Globus pallidus (tissue), 1 donor: ENCODE measurements at regions not wholly inside any gene's neighbourhood (a gene's known extent, or its start where the extent isn't known, plus 50 kb on each side); places are given as distances from the start of the nearest gene placed in this dataset.
"Not testable (repeated sequence)": the region's sequence is repeated elsewhere in the genome, so short reads cannot be mapped to it uniquely, and the experiment has no call there.

Experiments used
- DNase-seq: peaks from one replicate; pipeline ENCODE4 v3.0.0-alpha.2; 2015; ENCODE audit warnings: low spot score

DNA sequence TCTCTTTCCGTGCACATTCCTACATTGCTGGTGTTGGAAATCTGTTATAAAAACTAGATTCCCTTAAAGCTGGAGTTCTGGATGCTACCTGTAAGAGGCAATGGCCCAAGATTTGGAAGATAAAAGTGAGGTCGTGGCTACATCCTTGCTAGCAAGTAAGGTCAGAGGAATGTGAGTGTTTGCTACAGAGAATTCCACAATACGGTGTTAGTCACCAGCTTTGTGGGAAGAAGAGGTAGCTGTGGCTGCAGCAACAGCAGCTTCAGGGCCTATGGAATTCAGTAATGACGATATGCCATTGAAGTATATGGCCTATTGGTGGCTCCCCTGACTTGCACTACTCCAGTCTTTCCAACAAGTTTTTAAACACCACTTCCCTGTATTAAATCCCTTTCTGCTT lies 227.7 kb upstream of the TMEM260 start:
- DNase-seq, result no peak

DNA sequence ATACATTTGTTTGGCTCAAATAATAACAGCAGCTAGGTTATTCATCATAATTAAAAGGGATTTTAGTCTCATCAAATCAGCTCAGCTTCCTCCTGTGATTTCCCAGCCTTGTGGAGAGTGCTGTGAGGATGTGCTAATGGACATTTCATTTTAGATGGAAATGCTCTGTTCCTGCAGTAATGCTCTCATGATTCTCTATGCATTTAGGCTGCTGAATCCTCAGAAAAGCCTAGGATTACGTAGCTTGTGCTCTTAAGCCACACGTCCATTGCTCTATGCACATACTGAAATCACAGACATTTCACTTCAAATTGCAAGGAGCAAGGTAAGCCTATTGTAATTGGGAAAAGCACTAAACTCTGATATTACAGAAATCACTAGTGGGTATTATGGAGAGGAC lies 226.6 kb upstream of the TMEM260 start:
- DNase-seq, result no peak

GRCh38 chr14:56357428-56357827 lies 222.2 kb upstream of the TMEM260 start:
- DNase-seq, result no peak

GRCh38 chr14:56358275-56358674 lies 221.3 kb upstream of the TMEM260 start:
- DNase-seq, result no peak

GRCh38 chr14:56358851-56359614 lies 220.6 kb upstream of the TMEM260 start:
- no peak for DNase-seq

GRCh38 chr14:56365663-56366062 lies 213.9 kb upstream of the TMEM260 start:
- not testable (repeated sequence) for DNase-seq

DNA sequence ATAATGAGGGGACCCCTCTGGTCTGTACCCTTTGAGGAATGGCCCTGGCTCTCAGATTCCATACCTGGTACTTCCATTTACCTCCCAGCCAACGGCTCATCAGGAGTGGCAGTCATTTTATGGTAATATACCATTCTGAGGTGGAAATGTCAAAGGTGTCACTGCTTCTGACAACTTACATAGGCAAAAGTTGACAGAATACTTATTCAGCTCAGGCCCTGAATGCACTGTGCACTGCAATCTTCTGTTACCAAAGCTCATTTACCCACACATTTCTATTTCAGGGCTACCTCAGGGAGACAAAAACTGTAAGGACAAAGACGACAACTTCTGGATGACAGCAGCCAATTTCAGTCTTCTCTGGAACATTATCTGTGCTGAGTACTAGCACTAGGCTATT lies 212.2 kb upstream of the TMEM260 start:
- DNase-seq, result no peak

DNA sequence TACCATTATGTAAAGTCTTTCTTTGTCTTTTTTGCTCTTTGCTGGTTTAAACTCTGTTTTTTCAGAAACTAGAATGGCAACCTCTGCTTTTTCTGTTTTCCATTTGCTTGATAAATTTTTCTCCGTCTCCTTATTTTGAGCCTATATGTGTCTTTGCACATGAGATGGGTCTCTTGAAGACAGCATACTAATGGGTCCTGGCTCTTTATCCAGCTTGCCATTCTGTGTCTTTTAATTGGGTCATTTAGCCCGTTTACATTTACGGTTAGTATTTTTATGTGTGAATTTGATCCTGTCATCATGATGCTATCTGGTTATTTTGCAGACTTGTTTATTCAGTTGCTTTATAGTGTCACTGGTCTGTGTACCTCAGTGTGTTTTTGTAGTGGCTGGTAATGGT lies 207.9 kb upstream of the TMEM260 start:
- DNase-seq, result no peak

DNA sequence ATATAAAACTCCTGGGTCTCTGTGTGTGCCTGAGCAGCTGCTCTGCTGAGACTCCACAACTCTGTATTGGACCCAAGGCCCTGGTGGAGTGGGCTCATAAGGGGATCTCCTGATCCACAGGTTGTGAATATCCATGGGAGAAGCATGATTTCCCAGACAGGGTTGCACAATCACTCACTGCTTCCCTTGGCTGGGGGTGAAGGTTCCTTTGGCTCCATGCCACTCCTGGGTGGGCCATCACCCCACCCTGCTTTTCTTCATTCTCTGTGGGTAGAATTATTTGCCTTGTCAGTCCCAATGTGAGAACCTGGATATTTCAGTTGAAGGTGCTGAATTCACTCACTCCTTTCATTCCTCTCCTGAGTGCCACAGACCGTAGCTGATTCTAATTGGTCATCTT lies 205.2 kb upstream of the TMEM260 start:
- DNase-seq, result no peak

GRCh38 chr14:56378046-56378445 lies 201.6 kb upstream of the TMEM260 start:
- no peak for DNase-seq

GRCh38 chr14:56378475-56378877 lies 201.1 kb upstream of the TMEM260 start:
- no peak for DNase-seq

DNA sequence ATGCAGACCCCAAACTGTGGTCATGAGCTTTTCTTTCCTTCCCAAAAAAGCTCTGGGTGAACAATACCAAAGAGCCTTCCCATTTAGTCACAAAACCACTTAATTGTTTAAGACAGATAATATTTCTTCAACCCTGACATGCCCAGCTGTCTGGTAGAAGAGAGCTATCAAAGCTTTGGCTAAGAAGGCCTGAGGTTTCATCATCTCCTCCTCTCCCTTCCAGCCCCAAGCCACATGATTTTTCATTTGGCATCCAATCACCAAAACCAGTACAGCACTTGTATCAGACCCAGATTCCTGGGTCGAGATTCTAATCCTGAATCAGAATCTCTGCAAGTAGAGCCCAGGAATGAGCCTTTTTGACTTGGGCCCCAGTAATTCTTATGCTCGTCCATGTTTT lies 199.6 kb upstream of the TMEM260 start:
- DNase-seq, result no peak

DNA sequence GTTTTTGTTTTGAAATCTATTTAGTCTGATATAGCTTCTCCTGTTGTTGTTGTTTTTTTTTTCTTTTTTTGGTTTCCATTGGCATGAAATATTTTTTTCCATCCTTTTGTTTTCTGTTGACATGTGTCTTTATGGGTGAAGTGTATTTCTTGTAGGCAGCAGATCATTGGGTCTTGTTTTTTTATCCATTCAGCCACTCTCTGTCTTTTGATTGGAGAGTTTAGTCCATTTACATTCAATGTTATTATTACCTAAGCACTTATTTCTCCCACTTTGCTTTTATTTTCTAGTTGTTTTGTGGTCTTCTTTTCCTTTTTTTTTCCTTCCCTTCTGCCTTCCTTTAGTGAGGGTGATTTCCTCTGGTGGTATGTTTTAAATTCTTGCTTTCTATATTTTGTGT lies 193.6 kb upstream of the TMEM260 start:
- DNase-seq, result no peak

DNA sequence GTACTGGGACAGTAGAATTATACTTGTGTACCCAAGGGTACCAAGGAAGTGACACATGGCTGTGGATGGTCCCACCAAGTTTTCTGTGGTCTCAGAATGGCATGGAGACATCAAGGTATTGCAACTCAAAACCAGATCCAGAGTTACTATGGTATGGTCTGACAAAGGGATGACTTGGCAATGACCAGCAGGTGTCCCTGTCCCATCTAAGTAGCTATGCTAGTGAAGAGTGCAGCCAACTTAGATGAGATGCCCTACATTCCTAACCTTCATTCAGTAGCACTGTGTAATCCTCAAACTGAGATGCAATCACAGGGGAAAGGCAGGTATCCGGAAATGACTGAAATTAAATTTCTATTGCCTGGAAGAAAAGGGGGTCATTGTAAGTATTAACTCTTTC lies 188.7 kb upstream of the TMEM260 start:
- no peak for DNase-seq

DNA sequence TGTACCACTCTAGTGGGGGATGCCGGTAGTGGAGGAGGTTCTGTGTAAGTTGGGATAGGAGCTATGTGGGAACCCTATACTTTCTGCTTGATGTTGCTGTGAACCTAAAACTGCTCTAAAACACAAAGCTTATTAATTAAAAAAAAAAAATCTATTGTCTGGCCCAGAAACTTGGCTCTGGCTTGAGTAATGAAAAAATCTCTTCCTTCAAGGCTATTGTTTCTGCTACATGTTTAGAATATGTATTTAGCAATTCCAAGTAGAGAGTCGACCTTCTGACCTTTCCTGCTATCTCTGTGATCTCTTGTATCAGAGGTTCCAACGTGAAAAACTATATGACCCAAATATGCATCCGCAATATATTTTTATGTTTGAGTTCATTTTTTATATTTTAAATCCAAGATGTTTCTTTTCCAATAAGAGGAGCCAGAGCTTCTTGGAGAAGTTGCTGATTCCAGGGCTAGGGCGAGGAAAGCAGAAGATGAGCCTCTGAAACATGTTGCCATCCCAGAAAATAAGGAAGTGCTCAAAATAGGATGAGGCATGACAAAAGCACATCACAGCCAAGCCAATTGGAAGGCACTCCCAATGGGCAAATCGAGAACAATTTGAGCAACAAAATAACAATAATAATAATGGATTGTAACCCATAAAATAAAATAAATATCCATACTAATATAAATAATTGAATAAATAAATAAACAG lies 184.6 kb upstream of the TMEM260 start:
- peak; percentile 30 for DNase-seq

DNA sequence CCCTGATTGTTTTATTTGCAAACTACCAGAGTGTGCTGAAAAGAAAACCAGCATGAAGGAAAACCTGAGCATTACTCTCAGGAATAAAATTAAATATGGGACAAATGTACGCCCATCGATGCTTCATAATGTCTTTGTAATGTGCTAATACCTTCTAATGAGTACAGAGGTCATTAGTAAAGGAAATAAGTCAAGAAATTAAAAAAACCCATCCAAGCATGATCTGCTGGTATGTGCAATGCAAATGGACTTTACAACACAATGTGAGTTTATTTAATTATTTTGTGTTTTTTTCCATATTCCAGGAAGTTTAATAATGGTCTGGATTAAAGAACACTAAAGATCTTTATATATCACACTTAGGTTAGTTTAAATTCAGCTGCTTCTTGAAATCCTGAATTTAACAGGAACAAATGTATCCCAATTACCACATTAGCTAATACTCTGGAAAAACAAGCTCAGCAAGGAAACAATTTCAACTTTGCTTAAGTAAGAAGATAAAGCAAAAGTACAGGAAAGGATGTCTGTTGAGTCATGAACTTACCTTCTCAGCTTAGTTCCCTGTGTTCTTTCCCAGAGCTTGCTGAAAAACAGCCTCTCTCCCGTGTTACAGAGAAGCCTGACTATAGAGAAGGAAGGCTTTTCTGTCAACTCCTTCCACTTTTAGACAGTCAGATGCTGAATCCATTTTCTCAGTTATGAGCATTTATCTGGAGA lies 179.3 kb upstream of the TMEM260 start:
- no peak for DNase-seq

- no peak for DNase-seq
Observed at GRCh38 chr14:56412468-56413434, 166.8 kb upstream of the TMEM260 start.

DNA sequence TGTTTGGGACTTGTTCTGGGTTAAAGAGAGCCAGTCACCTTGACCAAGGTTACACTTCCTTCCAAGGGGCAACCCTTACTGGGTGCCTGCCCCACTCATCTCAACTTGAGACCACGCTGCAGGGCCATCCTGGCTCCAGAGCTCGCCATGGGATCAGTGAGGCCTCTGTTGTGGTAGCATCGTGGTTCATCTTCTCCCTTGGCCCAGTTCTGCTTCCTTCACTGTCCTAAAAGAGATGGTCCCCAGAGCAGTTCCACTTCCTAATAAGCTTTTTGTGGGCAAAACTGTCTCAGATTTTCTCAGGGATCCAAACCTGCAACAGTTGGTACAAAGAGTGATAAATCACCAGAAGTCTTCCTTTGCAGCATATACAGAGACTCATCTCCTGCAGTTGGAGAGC lies 165.9 kb upstream of the TMEM260 start:
- DNase-seq, result peak; percentile 8

DNA sequence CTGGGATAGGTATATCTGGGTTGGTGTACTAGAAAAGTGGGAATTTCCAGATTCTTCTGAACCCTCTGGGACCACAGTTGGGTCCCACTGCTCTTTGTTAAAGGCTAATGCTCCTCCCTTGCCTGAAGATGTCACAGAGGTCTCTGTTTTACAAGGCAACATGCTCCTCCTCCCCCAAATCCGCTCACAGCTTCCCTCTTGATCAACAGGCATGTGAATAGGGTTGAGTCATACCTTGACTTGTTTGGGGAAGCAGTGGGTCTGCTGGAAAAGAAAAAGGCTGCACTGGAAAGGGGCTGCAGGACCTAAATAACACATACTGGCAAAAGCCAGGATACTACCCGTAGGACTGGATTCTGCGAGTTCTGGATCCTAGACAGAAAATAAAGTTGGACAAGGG lies 165.4 kb upstream of the TMEM260 start:
- DNase-seq, result peak; percentile 33

DNA sequence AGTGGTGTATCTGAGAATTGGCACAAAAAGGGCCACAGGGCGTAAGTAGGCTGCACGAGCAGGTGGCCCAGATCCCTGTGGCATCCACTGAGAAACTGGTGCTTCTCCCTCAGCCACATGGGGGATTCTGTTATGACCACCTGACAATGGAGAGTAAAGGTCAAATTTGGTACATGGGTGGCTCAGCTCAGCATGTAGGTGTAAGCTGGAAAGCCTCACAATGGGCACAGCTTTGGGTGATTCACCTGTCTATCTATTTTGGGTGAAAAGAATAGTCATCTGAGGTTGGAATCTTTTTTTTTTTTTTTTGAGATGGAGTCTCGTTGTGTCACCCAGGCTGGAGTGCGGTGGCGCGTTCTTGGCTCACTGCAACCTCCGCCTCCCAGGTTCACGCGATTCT lies 163.4 kb upstream of the TMEM260 start:
- no peak for DNase-seq

DNA sequence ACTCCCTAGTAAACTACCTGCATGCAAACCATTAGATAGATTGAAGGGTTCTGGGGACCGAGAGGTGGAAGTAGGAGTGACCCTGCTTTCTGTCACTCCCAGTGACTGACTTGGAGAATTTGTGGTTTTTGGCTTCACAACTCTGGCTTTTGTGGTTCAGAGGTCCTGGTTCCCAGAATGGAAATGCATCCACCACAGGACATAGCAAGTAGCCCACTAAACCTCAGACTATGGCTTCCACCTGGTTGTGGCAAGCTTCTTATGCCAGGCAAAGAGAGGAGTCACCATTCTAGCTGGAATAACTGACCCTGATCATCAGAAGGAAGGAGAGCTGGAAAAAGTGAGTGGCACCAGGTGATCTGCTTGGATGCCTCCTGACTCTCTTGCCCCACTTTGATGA lies 162.4 kb upstream of the TMEM260 start:
- DNase-seq, result no peak

DNA sequence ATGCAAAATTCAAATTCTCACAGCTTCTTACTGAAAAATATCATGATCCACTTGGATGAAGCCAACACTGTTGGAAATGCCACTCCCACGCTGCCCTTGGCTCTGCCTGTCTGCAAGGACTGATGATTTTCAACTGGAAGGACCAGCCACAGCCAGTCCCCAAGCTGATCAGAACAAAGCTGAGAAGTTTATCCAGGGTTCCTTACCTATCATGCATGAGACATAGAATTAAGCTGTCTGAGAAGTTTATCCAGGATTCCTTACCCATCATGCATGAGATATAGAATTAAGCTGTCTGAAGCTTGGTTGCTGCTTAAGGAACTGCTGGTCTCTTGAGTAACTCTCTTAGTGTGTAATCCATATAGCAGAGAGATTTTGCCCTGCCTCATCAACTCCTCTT lies 159.8 kb upstream of the TMEM260 start:
- no peak for DNase-seq
